Calu3 (cell line): ENCODE measurements at regions not wholly inside any gene's neighbourhood (a gene's known extent, or its start where the extent isn't known, plus 50 kb on each side); places are given as distances from the start of the nearest gene placed in this dataset.
"Not testable (repeated sequence)": the region's sequence is repeated elsewhere in the genome, so short reads cannot be mapped to it uniquely, and the experiment has no call there.

ENCODE experiments used
- BruUV-seq: library from RNA; stranded (reverse); fragments of 400-500 nt; replicated peaks from 2 replicates; lab custom pipeline; 2021; lab: Mats Ljungman, UMichigan
- CTCF ChIA-PET: fragments of 300-600 bp; sonication (Branson Sonifier 250); formaldehyde crosslinking; loops from one replicate; lab custom pipeline; 2022; ENCODE audit warnings: antibody characterized with exemption; lab: Charles Lee
- DNase-seq: peaks from one replicate; pipeline ENCODE4 v3.0.0; 2022
- H3K27ac Mint-ChIP-seq: one replicate; pipeline ENCODE4 v1.8.0; 2022; ENCODE audit warnings: mixed read lengths; ENCODE audit not compliant: unreplicated experiment
- H3K27me3 Mint-ChIP-seq: one replicate; pipeline ENCODE4 v1.8.0; 2022; ENCODE audit warnings: mixed read lengths; ENCODE audit not compliant: unreplicated experiment
- H3K36me3 Mint-ChIP-seq: one replicate; pipeline ENCODE4 v1.8.0; 2022; ENCODE audit warnings: mild to moderate bottlenecking, moderate library complexity, mixed read lengths; ENCODE audit not compliant: insufficient read depth, unreplicated experiment
- H3K4me1 Mint-ChIP-seq: one replicate; pipeline ENCODE4 v1.8.0; 2022; ENCODE audit warnings: mild to moderate bottlenecking, low read depth, mixed read lengths; ENCODE audit not compliant: unreplicated experiment
- H3K4me3 Mint-ChIP-seq: one replicate; pipeline ENCODE4 v1.8.0; 2022; ENCODE audit warnings: mild to moderate bottlenecking, low read depth, moderate library complexity, mixed read lengths; ENCODE audit not compliant: unreplicated experiment
- H3K9me3 Mint-ChIP-seq: one replicate; pipeline ENCODE4 v1.8.0; 2022; ENCODE audit warnings: low read depth, mixed read lengths; ENCODE audit not compliant: unreplicated experiment
- CTCF ChIP-seq: fragments of 200-600 bp; IDR thresholded peaks from one replicate; pipeline ENCODE4 v1.8.0; 2022; ENCODE audit warnings: antibody characterized with exemption; ENCODE audit not compliant: unreplicated experiment
- intact Hi-C: fragments of 100-400 bp; cut with micrococcal nuclease; formaldehyde crosslinking; loops from one replicate; pipeline ENCODE4 v1.10.0; 2022; ENCODE audit not compliant: unreplicated experiment

DNA sequence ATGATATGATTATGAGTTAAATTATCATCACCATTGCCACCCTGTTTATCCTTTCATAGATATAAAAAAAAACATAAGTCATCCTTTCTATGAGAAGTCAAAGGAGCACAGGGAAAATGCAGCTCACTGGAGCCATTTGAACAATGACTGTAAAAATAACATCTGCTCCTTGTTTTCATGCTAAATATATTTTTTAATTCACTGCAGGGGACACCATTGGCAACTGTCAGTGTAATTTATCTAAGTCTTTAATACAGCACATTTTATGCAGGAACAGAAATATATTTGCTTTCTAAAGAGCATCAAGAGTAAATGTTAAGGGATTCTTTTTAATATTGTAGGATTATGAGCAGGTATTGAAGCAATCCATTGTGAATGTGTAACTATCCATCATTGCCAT lies 371.3 kb downstream of the ZBBX start:
- Mint-ChIP-seq H3K4me3 (no peak overlapping the region), H3K9me3 (peaks cover 8% of the 10 kb centered on the region), H3K27me3 (no peaks in the 10 kb centered on the region), H3K36me3 (no peaks in the 10 kb centered on the region), H3K27ac (no peak overlapping the region), H3K4me1 (no peaks in the 10 kb centered on the region)
- intact Hi-C loops: no loop called here
- CTCF ChIA-PET: no interaction called here
- no peak for DNase-seq
- no peak for TF ChIP-seq CTCF
- no TSS peak for BruUV-seq

DNA sequence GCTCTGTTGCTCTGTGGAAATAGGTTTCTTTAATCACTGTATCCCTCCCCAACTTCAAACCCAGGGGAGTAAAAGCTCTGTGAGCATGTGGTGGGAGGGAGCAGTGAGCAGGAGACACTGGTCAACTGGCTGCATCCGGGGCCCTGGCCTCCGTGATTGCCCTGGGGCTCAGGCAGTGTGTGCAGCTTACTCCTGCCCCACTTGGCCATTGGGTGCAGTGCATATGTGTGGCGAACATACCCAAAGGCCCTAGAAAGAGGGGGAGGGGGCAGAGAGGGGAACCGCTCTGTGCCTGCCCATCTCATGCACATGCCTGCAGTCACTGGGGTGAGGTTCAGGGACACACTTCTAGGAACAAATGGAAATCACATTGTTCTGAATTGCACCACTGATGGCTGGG lies 378.7 kb downstream of the ZBBX start:
- intact Hi-C loops: no loop called here
- H3K4me1 Mint-ChIP-seq: no peaks in the 10 kb centered on the region
- no peaks in the 10 kb centered on the region for H3K36me3 Mint-ChIP-seq
- no peak overlapping the region for H3K4me3 Mint-ChIP-seq
- no peaks in the 10 kb centered on the region for H3K27me3 Mint-ChIP-seq
- CTCF ChIA-PET: interaction anchor here (0.6 kb wide), 1 partner anchor 1351 kb away, joined by 3 read pairs; no protein-coding TSS in a partner anchor
- no peak overlapping the region for H3K27ac Mint-ChIP-seq
- DNase-seq: no peak
- H3K9me3 Mint-ChIP-seq: peaks cover 9% of the 10 kb centered on the region
- BruUV-seq: no TSS peak
- no peak for TF ChIP-seq CTCF

DNA sequence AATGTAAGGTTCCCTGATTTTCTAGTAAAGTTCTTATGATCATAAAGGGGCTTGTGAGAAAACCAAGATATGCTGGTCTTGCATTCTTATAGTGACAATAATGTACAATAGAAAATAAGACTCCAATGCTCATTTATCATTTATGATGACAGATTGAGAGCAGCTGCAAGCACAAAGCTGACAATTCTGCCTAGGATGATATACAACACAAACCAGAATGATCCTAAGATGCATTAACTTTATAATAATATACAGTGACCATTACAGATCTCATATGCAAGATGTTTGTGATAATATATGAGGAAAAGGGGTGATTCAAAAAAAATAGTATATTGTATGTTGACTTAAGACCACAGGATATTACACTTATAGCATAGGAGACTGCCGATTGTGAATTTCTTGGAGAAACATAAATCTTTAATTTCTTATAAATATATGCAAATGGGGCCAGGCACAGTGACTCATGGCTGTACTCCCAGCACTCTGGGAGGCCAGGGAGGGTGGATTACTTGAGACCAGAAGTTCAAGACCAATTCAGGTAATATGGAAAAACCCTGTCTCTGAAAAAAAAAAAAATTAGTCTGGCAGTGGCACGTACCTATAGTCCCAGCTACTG lies 387.0 kb downstream of the ZBBX start:
- intact Hi-C loops: no loop called here
- Mint-ChIP-seq H3K9me3 (peaks cover 5% of the 10 kb centered on the region), H3K27ac (no peak overlapping the region), H3K4me1 (peaks cover 9% of the 10 kb centered on the region), H3K36me3 (no peaks in the 10 kb centered on the region), H3K4me3 (no peak overlapping the region), H3K27me3 (no peaks in the 10 kb centered on the region)
- CTCF ChIA-PET: interaction anchor here (0.7 kb wide), 1 partner anchor 22 kb away, joined by 4 read pairs; no protein-coding TSS in a partner anchor
- DNase-seq: no peak
- TF ChIP-seq CTCF: no peak
- BruUV-seq: no TSS peak

GRCh38 chr3:166986000-166986399 lies 394.1 kb downstream of the ZBBX start:
- Mint-ChIP-seq H3K4me3 (no peak overlapping the region), H3K36me3 (no peaks in the 10 kb centered on the region), H3K4me1 (no peaks in the 10 kb centered on the region), H3K27ac (no peak overlapping the region), H3K27me3 (no peaks in the 10 kb centered on the region), H3K9me3 (peaks cover 2% of the 10 kb centered on the region)
- DNase-seq: no peak
- no peak for TF ChIP-seq CTCF
- CTCF ChIA-PET: no interaction called here
- no TSS peak for BruUV-seq
- intact Hi-C loops: no loop called here

DNA sequence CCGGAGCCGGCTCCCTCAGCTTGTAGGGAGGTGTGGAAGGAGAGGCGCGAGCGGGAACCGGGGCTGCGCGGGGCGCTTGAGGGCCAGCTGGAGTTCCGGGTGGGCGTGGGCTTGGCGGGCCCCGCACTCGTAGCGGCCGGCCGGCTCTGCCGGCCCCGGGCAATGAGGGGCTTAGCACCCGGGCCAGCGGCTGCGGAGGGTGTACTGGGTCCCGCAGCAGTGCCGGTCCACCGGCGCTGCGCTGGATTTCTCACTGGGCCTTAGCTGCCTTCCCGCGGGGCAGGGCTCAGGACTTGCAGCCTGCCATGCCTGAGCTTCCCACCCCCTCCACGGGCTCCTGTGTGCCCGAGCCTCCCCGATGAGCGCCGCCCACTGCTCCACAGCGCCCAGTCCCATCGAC lies 404.3 kb downstream of the ZBBX start:
- DNase-seq, H3K27ac Mint-ChIP-seq, H3K27me3 Mint-ChIP-seq, H3K36me3 Mint-ChIP-seq, H3K4me3 Mint-ChIP-seq, H3K4me1 Mint-ChIP-seq, BruUV-seq, H3K9me3 Mint-ChIP-seq, CTCF ChIA-PET, intact Hi-C loops: not testable (repeated sequence)

DNA sequence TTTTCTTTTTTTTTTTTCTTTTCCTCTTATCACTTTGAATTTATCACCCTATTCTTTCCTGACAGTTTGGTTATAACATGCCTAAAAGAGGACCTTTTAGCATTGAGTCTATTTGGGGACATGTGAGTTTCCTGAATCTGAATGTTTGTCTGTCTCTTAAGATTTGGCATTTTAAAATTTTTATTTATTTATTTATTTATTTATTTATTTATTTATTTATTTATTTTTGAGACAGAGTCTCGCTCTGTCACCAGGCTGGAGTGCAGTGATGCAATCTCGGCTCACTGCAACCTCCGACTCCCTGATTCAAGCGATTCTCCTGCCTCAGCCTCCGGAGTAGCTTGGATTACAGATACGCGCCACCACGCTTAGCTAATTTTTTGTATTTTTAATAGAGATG lies 412.4 kb downstream of the ZBBX start:
- H3K4me1 Mint-ChIP-seq, BruUV-seq, H3K27me3 Mint-ChIP-seq, H3K4me3 Mint-ChIP-seq, H3K27ac Mint-ChIP-seq, intact Hi-C loops, H3K36me3 Mint-ChIP-seq, H3K9me3 Mint-ChIP-seq, DNase-seq: not testable (repeated sequence)
- CTCF ChIA-PET: interaction anchor here (0.5 kb wide), 1 partner anchor 64 kb away, joined by 3 read pairs; no protein-coding TSS in a partner anchor
